ENCODE measurements at regions not wholly inside any gene's neighbourhood (a gene's known extent, or its start where the extent isn't known, plus 50 kb on each side); places are given as distances from the start of the nearest gene placed in this dataset.
"Not testable (repeated sequence)": the region's sequence is repeated elsewhere in the genome, so short reads cannot be mapped to it uniquely, and the experiment has no call there.

DNA sequence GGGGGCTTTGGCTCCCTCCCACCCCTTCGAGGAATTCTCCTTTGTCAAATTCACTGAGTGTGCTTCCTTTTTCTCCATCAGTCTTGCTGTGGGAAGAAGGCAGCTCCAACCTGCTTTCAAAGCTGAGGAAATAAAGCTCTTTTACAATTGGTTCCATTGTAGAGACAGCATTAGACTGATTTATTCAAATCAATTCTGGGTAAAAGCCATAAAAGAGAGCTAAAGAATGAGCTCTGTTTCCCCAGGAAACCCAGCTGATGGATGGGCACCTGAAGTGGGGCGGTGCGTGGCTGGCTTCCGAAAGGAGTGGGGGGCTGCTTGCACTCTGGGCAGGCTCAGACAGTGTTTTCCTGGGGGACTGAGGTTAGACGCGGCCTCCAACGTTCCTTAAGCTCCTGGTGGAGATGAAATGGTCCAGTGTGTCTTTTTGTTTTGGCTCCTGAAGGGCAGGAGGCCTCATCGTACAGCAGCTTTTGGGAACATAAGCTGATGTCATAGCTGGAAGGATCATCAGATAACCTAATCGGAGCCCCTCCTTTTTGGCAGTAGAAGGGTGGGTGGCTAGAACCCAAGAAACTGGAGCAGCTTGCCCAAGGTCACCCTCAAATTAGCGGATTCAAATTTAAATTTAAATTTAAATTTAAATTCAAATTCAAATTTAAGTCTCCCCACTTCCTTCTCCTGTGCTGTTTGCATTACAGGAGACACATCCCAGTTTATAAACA is 128.5 kb upstream of the EEF2KMT start:
- Histone ChIP-seq H3K27ac (ENCODE audit: low read depth, low read length) (no peak overlapping the region), H3K9me3 (ENCODE audit: control insufficient read depth, insufficient read depth, low read length) (no peaks in the 10 kb centered on the region), H3K27me3 (ENCODE audit: control insufficient read depth, insufficient read depth, low read length) (no peaks in the 10 kb centered on the region), H3K36me3 (ENCODE audit: control insufficient read depth, insufficient read depth, low read length) (no peaks in the 10 kb centered on the region), H3K4me3 (ENCODE audit: low read depth, low read length) (no peak overlapping the region), H3K4me1 (ENCODE audit: control insufficient read depth, insufficient read depth, low read length) (peaks cover 7% of the 10 kb centered on the region)
- WGBS (ENCODE audit: insufficient coverage), result 24% methylated on average over 8 of the region's 10 CpGs
- DNase-seq (ENCODE audit: low read depth in 4 of 6, low spot score in 6 of 6), result peak in 2 of 6 donors; percentile 74 to 85

- DNase-seq (ENCODE audit: low read depth in 4 of 6, low spot score in 6 of 6), result no peak
- no CpG with 5 or more reads among the region's 4 CpGs for WGBS (ENCODE audit: insufficient coverage)
- Histone ChIP-seq H3K9me3 (ENCODE audit: control insufficient read depth, insufficient read depth, low read length) (no peaks in the 10 kb centered on the region), H3K36me3 (ENCODE audit: control insufficient read depth, insufficient read depth, low read length) (no peaks in the 10 kb centered on the region), H3K27ac (ENCODE audit: low read depth, low read length) (no peak overlapping the region), H3K4me1 (ENCODE audit: control insufficient read depth, insufficient read depth, low read length) (peaks cover 7% of the 10 kb centered on the region), H3K4me3 (ENCODE audit: low read depth, low read length) (no peak overlapping the region), H3K27me3 (ENCODE audit: control insufficient read depth, insufficient read depth, low read length) (no peaks in the 10 kb centered on the region)
These were observed 125.2 kb upstream of the EEF2KMT start for GRCh38 chr16:5222761-5223160.

DNA sequence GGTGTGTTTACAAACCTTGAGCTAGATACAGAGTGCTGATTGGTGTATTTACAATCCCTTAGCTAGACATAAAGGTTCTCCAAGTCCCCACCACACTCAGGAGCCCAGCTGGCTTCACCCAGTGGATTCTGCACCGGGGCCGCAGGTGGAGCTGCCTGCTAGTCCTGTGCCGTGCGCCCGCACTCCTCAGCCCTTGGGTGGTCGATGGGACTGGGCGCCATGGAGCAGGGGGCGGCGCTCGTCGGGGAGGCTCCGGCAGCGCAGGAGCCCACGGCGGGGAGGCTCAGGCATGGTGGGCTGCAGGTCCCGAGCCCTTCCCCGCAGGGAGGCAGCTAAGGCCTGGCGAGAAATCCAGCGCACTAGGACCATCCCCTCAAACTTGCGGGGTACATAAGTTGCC is 124.2 kb upstream of the EEF2KMT start:
- not testable (repeated sequence) for H3K27ac ChIP-seq (ENCODE audit: low read depth, low read length); DNase-seq (ENCODE audit: low read depth in 4 of 6, low spot score in 6 of 6); H3K27me3 ChIP-seq (ENCODE audit: control insufficient read depth, insufficient read depth, low read length); H3K4me1 ChIP-seq (ENCODE audit: control insufficient read depth, insufficient read depth, low read length); H3K36me3 ChIP-seq (ENCODE audit: control insufficient read depth, insufficient read depth, low read length); H3K9me3 ChIP-seq (ENCODE audit: control insufficient read depth, insufficient read depth, low read length); H3K4me3 ChIP-seq (ENCODE audit: low read depth, low read length)
- WGBS (ENCODE audit: insufficient coverage), result 98% methylated on average over 14 of the region's 20 CpGs

- WGBS (ENCODE audit: insufficient coverage), result 96% methylated on average over 2 of the region's 4 CpGs
- H3K27me3 ChIP-seq (ENCODE audit: control insufficient read depth, insufficient read depth, low read length), result no peaks in the 10 kb centered on the region
These were observed 123.1 kb upstream of the EEF2KMT start for GRCh38 chr16:5220705-5221104.

GRCh38 chr16:5216441-5217080 is 119.0 kb upstream of the EEF2KMT start:
- H3K27me3 ChIP-seq (ENCODE audit: control insufficient read depth, insufficient read depth, low read length), result no peaks in the 10 kb centered on the region
- WGBS (ENCODE audit: insufficient coverage), result 72% methylated on average over 4 of the region's 4 CpGs
- no peaks in the 10 kb centered on the region for H3K9me3 ChIP-seq (ENCODE audit: control insufficient read depth, insufficient read depth, low read length)
- no peak overlapping the region for H3K4me3 ChIP-seq (ENCODE audit: low read depth, low read length)
- DNase-seq (ENCODE audit: low read depth in 4 of 6, low spot score in 6 of 6), result no peak
- H3K4me1 ChIP-seq (ENCODE audit: control insufficient read depth, insufficient read depth, low read length), result peaks cover 3% of the 10 kb centered on the region
- H3K27ac ChIP-seq (ENCODE audit: low read depth, low read length), result no peak overlapping the region
- no peaks in the 10 kb centered on the region for H3K36me3 ChIP-seq (ENCODE audit: control insufficient read depth, insufficient read depth, low read length)

More at GRCh38 chr16:5220705-5221104, 123.1 kb upstream of the EEF2KMT start:
- H3K4me3 ChIP-seq (ENCODE audit: low read depth, low read length), result no peak overlapping the region
- H3K9me3 ChIP-seq (ENCODE audit: control insufficient read depth, insufficient read depth, low read length), result no peaks in the 10 kb centered on the region
- DNase-seq (ENCODE audit: low read depth in 4 of 6, low spot score in 6 of 6), result no peak
- no peak overlapping the region for H3K27ac ChIP-seq (ENCODE audit: low read depth, low read length)
- peaks cover under 1% of the 10 kb centered on the region for H3K4me1 ChIP-seq (ENCODE audit: control insufficient read depth, insufficient read depth, low read length)
- H3K36me3 ChIP-seq (ENCODE audit: control insufficient read depth, insufficient read depth, low read length), result no peaks in the 10 kb centered on the region

- Histone ChIP-seq H3K9me3 (ENCODE audit: control insufficient read depth, insufficient read depth, low read length) (no peaks in the 10 kb centered on the region), H3K27ac (ENCODE audit: low read depth, low read length) (no peak overlapping the region), H3K4me3 (ENCODE audit: low read depth, low read length) (no peak overlapping the region), H3K27me3 (ENCODE audit: control insufficient read depth, insufficient read depth, low read length) (no peaks in the 10 kb centered on the region), H3K36me3 (ENCODE audit: control insufficient read depth, insufficient read depth, low read length) (no peaks in the 10 kb centered on the region), H3K4me1 (ENCODE audit: control insufficient read depth, insufficient read depth, low read length) (peaks cover 3% of the 10 kb centered on the region)
- whole genome bisulfite sequencing (ENCODE audit: insufficient coverage), result 24% methylated on average over 2 of the region's 2 CpGs
- peak in 2 of 6 donors; percentile 38 to 53 for DNase-seq (ENCODE audit: low read depth in 4 of 6, low spot score in 6 of 6)
These were observed 118.3 kb upstream of the EEF2KMT start for GRCh38 chr16:5215901-5216300.

DNA sequence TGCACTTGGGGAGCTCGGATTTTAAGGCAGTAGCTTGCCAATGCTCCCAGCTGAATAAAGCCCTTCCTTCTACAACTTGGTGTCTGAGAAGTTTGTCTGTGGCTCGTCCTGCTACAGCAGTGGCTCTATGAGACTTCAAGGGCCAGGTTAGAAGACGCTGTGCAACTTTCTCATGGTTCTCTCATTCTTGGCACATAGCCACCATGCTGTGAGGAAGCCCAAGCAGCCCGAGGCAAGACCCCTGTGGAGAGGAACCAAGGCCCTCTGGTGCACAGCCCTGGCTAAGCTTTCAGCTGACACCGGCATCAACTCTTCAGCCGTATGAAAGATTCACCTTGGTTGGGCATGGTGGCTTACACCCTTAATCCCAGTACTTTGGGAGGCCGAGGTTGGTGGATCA is 116.9 kb upstream of the EEF2KMT start:
- no peaks in the 10 kb centered on the region for H3K36me3 ChIP-seq (ENCODE audit: control insufficient read depth, insufficient read depth, low read length)
- no peak overlapping the region for H3K27ac ChIP-seq (ENCODE audit: low read depth, low read length)
- no peak overlapping the region for H3K4me3 ChIP-seq (ENCODE audit: low read depth, low read length)
- no peak for DNase-seq (ENCODE audit: low read depth in 4 of 6, low spot score in 6 of 6)
- WGBS (ENCODE audit: insufficient coverage), result 74% methylated on average over 6 of the region's 7 CpGs
- no peaks in the 10 kb centered on the region for H3K27me3 ChIP-seq (ENCODE audit: control insufficient read depth, insufficient read depth, low read length)
- no peaks in the 10 kb centered on the region for H3K9me3 ChIP-seq (ENCODE audit: control insufficient read depth, insufficient read depth, low read length)
- H3K4me1 ChIP-seq (ENCODE audit: control insufficient read depth, insufficient read depth, low read length), result peaks cover 3% of the 10 kb centered on the region

- 8% methylated on average over 3 of the region's 5 CpGs for WGBS (ENCODE audit: insufficient coverage)
- not testable (repeated sequence) for H3K27me3 ChIP-seq (ENCODE audit: control insufficient read depth, insufficient read depth, low read length); H3K4me1 ChIP-seq (ENCODE audit: control insufficient read depth, insufficient read depth, low read length); H3K36me3 ChIP-seq (ENCODE audit: control insufficient read depth, insufficient read depth, low read length); H3K4me3 ChIP-seq (ENCODE audit: low read depth, low read length); H3K9me3 ChIP-seq (ENCODE audit: control insufficient read depth, insufficient read depth, low read length); H3K27ac ChIP-seq (ENCODE audit: low read depth, low read length)
- peak in 2 of 6 donors; percentile 15 to 73 for DNase-seq (ENCODE audit: low read depth in 4 of 6, low spot score in 6 of 6)
These were observed 114.9 kb upstream of the EEF2KMT start for GRCh38 chr16:5212501-5212900.

DNA sequence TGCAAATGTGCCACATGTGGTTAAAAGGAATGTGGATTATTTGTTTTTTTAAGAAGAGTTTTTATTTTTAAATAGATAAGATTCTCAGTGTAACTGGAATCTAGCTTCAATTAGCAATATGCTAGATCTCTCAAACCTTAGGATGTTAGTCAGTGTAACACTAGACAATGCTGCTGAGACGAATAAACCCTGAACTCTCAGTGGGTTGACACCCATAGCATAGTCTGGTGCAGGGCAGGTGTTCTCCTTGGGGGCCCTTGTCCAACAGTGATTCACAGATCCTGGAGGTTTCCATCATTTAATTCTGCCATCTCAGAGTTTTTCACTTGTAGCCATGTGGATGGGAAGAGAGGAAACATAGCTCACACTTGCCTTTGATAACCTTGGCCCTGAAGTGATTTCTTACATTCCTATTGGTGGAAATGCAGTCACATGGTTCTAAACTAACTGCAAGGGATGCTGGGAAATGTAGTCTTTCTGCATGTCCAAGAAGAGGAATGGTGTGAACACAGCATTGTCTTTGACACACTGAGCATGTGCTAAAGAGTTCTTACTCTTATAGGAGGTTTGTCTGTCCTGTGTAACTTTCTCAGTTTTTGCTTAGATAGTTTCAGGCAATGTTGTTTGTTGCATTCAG is 110.4 kb upstream of the EEF2KMT start:
- not testable (repeated sequence) for H3K4me3 ChIP-seq (ENCODE audit: low read depth, low read length); H3K4me1 ChIP-seq (ENCODE audit: control insufficient read depth, insufficient read depth, low read length); H3K27ac ChIP-seq (ENCODE audit: low read depth, low read length); H3K9me3 ChIP-seq (ENCODE audit: control insufficient read depth, insufficient read depth, low read length); H3K27me3 ChIP-seq (ENCODE audit: control insufficient read depth, insufficient read depth, low read length); H3K36me3 ChIP-seq (ENCODE audit: control insufficient read depth, insufficient read depth, low read length)
- WGBS (ENCODE audit: insufficient coverage), result 100% methylated on average over 1 of the region's 1 CpG
- DNase-seq (ENCODE audit: low read depth in 4 of 6, low spot score in 6 of 6), result peak in 2 of 6 donors; percentile 36 to 89
